ENCODE measurements at regions not wholly inside any gene's neighbourhood (a gene's known extent, or its start where the extent isn't known, plus 50 kb on each side); places are given as distances from the start of the nearest gene placed in this dataset.

- DNase-seq = no peak
These were observed 58.7 kb upstream of the PPP2R5A start for GRCh38 chr1:212226467-212226866.

GRCh38 chr1:212228076-212228475, 57.1 kb upstream of the PPP2R5A start:
- no peak for DNase-seq

GRCh38 chr1:212228591-212229119, 56.6 kb upstream of the PPP2R5A start:
- DNase-seq = no peak

GRCh38 chr1:212229654-212230053, 55.6 kb upstream of the PPP2R5A start:
- DNase-seq = no peak

- DNase-seq = no peak
These were observed 54.9 kb upstream of the PPP2R5A start for GRCh38 chr1:212230329-212230728.

GRCh38 chr1:212231372-212231771, 53.8 kb upstream of the PPP2R5A start:
- DNase-seq = no peak

- no peak for DNase-seq
These were observed 53.1 kb upstream of the PPP2R5A start for GRCh38 chr1:212232090-212232489.

- DNase-seq = no peak
These were observed 51.9 kb upstream of the PPP2R5A start for GRCh38 chr1:212233321-212233720.

- DNase-seq = peak; percentile 74
These were observed 50.5 kb upstream of the PPP2R5A start for GRCh38 chr1:212234431-212235395.
